Caco-2 (cell line): ENCODE measurements at regions not wholly inside any gene's neighbourhood (a gene's known extent, or its start where the extent isn't known, plus 50 kb on each side); places are given as distances from the start of the nearest gene placed in this dataset.

Experiments
- BruUV-seq: library from RNA; stranded (reverse); fragments of 400-500 nt; replicated peaks from 2 replicates; lab custom pipeline; 2021; lab: Mats Ljungman, UMichigan
- CTCF ChIA-PET: fragments of 300-600 bp; sonication (Branson Sonifier 250); formaldehyde crosslinking; loops from one replicate; lab custom pipeline; 2022; ENCODE audit warnings: antibody characterized with exemption; lab: Charles Lee
- POLR2A ChIA-PET: fragments of 300-600 bp; sonication (Branson Sonifier 250); formaldehyde crosslinking; loops from one replicate; lab custom pipeline; 2022; ENCODE audit warnings: antibody characterized with exemption; lab: Charles Lee
- DNase-seq, 2 experiments: peaks; one replicate each; pipeline versions ENCODE4 v3.0.0 to v3.0.0-alpha.2; 2020 to 2022
- H3K27me3 ChIP-seq: replicated peaks from 2 replicates; pipeline ENCODE4 v1.6.0; 2011; ENCODE audit warnings: low read length; ENCODE audit not compliant: control insufficient read depth, insufficient read depth
- H3K36me3 ChIP-seq: 2 replicates; pipeline ENCODE4 v1.5.1; 2011; ENCODE audit warnings: low read length; ENCODE audit not compliant: control insufficient read depth, insufficient read depth
- H3K4me1 ChIP-seq: fragments of 250-450 bp; sonication (Bioruptor Pico); 2 replicates; pipeline ENCODE4 v1.5.1; 2020; ENCODE audit warnings: mild to moderate bottlenecking
- H3K4me3 ChIP-seq: 2 replicates; pipeline ENCODE4 v1.5.1; 2011; ENCODE audit warnings: low read depth, mild to moderate bottlenecking, control low read depth, low read length
- H3K9me3 ChIP-seq: fragments of 250-450 bp; sonication (Bioruptor Pico); 2 replicates; pipeline ENCODE4 v1.5.1; 2020; ENCODE audit warnings: mild to moderate bottlenecking, moderate library complexity
- H3K27ac Mint-ChIP-seq: one replicate; pipeline ENCODE4 v1.8.0; 2022; ENCODE audit warnings: mixed read lengths; ENCODE audit not compliant: unreplicated experiment
- H3K27me3 Mint-ChIP-seq: one replicate; pipeline ENCODE4 v1.8.0; 2022; ENCODE audit warnings: mixed read lengths; ENCODE audit not compliant: insufficient read depth, unreplicated experiment
- H3K36me3 Mint-ChIP-seq: one replicate; pipeline ENCODE4 v1.8.0; 2022; ENCODE audit warnings: mild to moderate bottlenecking, mixed read lengths; ENCODE audit not compliant: insufficient read depth, unreplicated experiment
- H3K4me1 Mint-ChIP-seq: one replicate; pipeline ENCODE4 v1.8.0; 2022; ENCODE audit warnings: low read depth, mixed read lengths; ENCODE audit not compliant: unreplicated experiment
- H3K4me3 Mint-ChIP-seq: one replicate; pipeline ENCODE4 v1.8.0; 2022; ENCODE audit warnings: mild to moderate bottlenecking, moderate library complexity, mixed read lengths; ENCODE audit not compliant: unreplicated experiment
- H3K9me3 Mint-ChIP-seq: one replicate; pipeline ENCODE4 v1.8.0; 2022; ENCODE audit warnings: mixed read lengths; ENCODE audit not compliant: unreplicated experiment
- CTCF ChIP-seq, 2 experiments: fragments of 200-600 bp in 1 of 2; IDR thresholded peaks; 1 replicate in 1 of 2; 2 replicates in 1 of 2; pipeline versions ENCODE4 v1.5.1 to v1.8.0; 2011 to 2022; ENCODE audit warnings: antibody characterized with exemption in 1 of 2, control low read depth in 1 of 2, inconsistent platforms in 1 of 2, low read depth in 1 of 2, low read length in 1 of 2, mild to moderate bottlenecking in 1 of 2, moderate library complexity in 1 of 2; ENCODE audit not compliant: insufficient read depth in 1 of 2, severe bottlenecking in 1 of 2, unreplicated experiment in 1 of 2
- intact Hi-C: fragments of 100-400 bp; cut with micrococcal nuclease; formaldehyde crosslinking; loops from one replicate; pipeline ENCODE4 v1.10.0; 2022; ENCODE audit not compliant: unreplicated experiment

GRCh38 chr2:147224070-147224469 lies 620.8 kb upstream of the ACVR2A start:
- H3K36me3 ChIP-seq: no peaks in the 10 kb centered on the region
- no peak for TF ChIP-seq CTCF (IDR thresholded peaks at IDR 0.05; ENCODE audit: insufficient read depth in 1 of 2, low read depth in 1 of 2, low read length in 1 of 2, severe bottlenecking in 1 of 2, unreplicated experiment in 1 of 2)
- Mint-ChIP-seq H3K27ac (no peak overlapping the region), H3K4me1 (no peaks in the 10 kb centered on the region), H3K9me3 (peaks cover 15% of the 10 kb centered on the region), H3K27me3 (no peaks in the 10 kb centered on the region), H3K4me3 (no peak overlapping the region), H3K36me3 (no peaks in the 10 kb centered on the region)
- H3K9me3 ChIP-seq: no peaks in the 10 kb centered on the region
- BruUV-seq: no TSS peak
- ChIA-PET POLR2A (no interaction called here), CTCF (no interaction called here)
- intact Hi-C loops: no loop called here
- no peak overlapping the region for H3K4me3 ChIP-seq
- H3K4me1 ChIP-seq: no peaks in the 10 kb centered on the region
- no peak for DNase-seq
- no peaks in the 10 kb centered on the region for H3K27me3 ChIP-seq

- H3K36me3 Mint-ChIP-seq: no peaks in the 10 kb centered on the region
- no peak overlapping the region for H3K4me3 Mint-ChIP-seq
- intact Hi-C loops: no loop called here
- H3K9me3 ChIP-seq: no peaks in the 10 kb centered on the region
- ChIA-PET POLR2A (no interaction called here), CTCF (no interaction called here)
- H3K27me3 Mint-ChIP-seq: no peaks in the 10 kb centered on the region
- no peaks in the 10 kb centered on the region for H3K4me1 ChIP-seq
- H3K9me3 Mint-ChIP-seq: peaks cover 13% of the 10 kb centered on the region
- DNase-seq: no peak
- no peak for TF ChIP-seq CTCF (IDR thresholded peaks at IDR 0.05; ENCODE audit: insufficient read depth in 1 of 2, low read depth in 1 of 2, low read length in 1 of 2, severe bottlenecking in 1 of 2, unreplicated experiment in 1 of 2)
- no peaks in the 10 kb centered on the region for H3K4me1 Mint-ChIP-seq
- BruUV-seq: no TSS peak
- no peak overlapping the region for H3K27ac Mint-ChIP-seq
- no peaks in the 10 kb centered on the region for H3K27me3 ChIP-seq
- H3K4me3 ChIP-seq: no peak overlapping the region
- H3K36me3 ChIP-seq: no peaks in the 10 kb centered on the region
Measured at GRCh38 chr2:147223553-147224060, 621.2 kb upstream of the ACVR2A start.

GRCh38 chr2:147223119-147223518 lies 621.7 kb upstream of the ACVR2A start:
- H3K4me1 ChIP-seq: no peaks in the 10 kb centered on the region
- Mint-ChIP-seq H3K9me3 (peaks cover 9% of the 10 kb centered on the region), H3K4me3 (no peak overlapping the region), H3K27me3 (no peaks in the 10 kb centered on the region), H3K36me3 (no peaks in the 10 kb centered on the region), H3K27ac (no peak overlapping the region), H3K4me1 (no peaks in the 10 kb centered on the region)
- H3K4me3 ChIP-seq: no peak overlapping the region
- CTCF ChIA-PET: no interaction called here
- H3K36me3 ChIP-seq: no peaks in the 10 kb centered on the region
- intact Hi-C loops: no loop called here
- no peak for DNase-seq
- TF ChIP-seq CTCF (IDR thresholded peaks at IDR 0.05; ENCODE audit: insufficient read depth in 1 of 2, low read depth in 1 of 2, low read length in 1 of 2, severe bottlenecking in 1 of 2, unreplicated experiment in 1 of 2): no peak
- no TSS peak for BruUV-seq
- POLR2A ChIA-PET: no interaction called here
- no peaks in the 10 kb centered on the region for H3K27me3 ChIP-seq
- no peaks in the 10 kb centered on the region for H3K9me3 ChIP-seq
